T follicular helper cell (primary cell): ENCODE measurements at regions not wholly inside any gene's neighbourhood (a gene's known extent, or its start where the extent isn't known, plus 50 kb on each side); places are given as distances from the start of the nearest gene placed in this dataset.
"Not testable (repeated sequence)": the region's sequence is repeated elsewhere in the genome, so short reads cannot be mapped to it uniquely, and the experiment has no call there.

Experiments
- DNase-seq: peaks from one replicate; pipeline ENCODE4 v3.0.0-alpha.2; 2020; ENCODE audit warnings: low read depth

- no peak for DNase-seq
Observed at GRCh38 chr13:73520566-73521289, 461.9 kb downstream of the KLF5 start.

GRCh38 chr13:73520135-73520534 lies 461.3 kb downstream of the KLF5 start:
- not testable (repeated sequence) for DNase-seq

GRCh38 chr13:73519396-73520116 lies 460.8 kb downstream of the KLF5 start:
- DNase-seq, result no peak

GRCh38 chr13:73517766-73518165 lies 459.0 kb downstream of the KLF5 start:
- DNase-seq, result no peak

GRCh38 chr13:73516731-73517130 lies 457.9 kb downstream of the KLF5 start:
- no peak for DNase-seq

GRCh38 chr13:73514208-73514607 lies 455.4 kb downstream of the KLF5 start:
- DNase-seq, result no peak

- no peak for DNase-seq
Observed at GRCh38 chr13:73513751-73514150, 454.9 kb downstream of the KLF5 start.

- DNase-seq, result no peak
Observed at GRCh38 chr13:73508841-73509240, 450.0 kb downstream of the KLF5 start.

- no peak for DNase-seq
Observed at GRCh38 chr13:73505376-73505890, 446.6 kb downstream of the KLF5 start.

- DNase-seq, result no peak
Observed at GRCh38 chr13:73499695-73500094, 440.9 kb downstream of the KLF5 start.

- no peak for DNase-seq
Observed at GRCh38 chr13:73497430-73497829, 438.6 kb downstream of the KLF5 start.

GRCh38 chr13:73496711-73497110 lies 437.9 kb downstream of the KLF5 start:
- no peak for DNase-seq

- DNase-seq, result no peak
Observed at GRCh38 chr13:73492811-73493210, 434.0 kb downstream of the KLF5 start.

GRCh38 chr13:73482556-73482955 lies 423.8 kb downstream of the KLF5 start:
- no peak for DNase-seq

- no peak for DNase-seq
Observed at GRCh38 chr13:73481886-73482445, 423.2 kb downstream of the KLF5 start.

- no peak for DNase-seq
Observed at GRCh38 chr13:73480779-73481559, 422.2 kb downstream of the KLF5 start.

GRCh38 chr13:73479856-73480255 lies 421.1 kb downstream of the KLF5 start:
- DNase-seq, result no peak

- no peak for DNase-seq
Observed at GRCh38 chr13:73479351-73479750, 420.5 kb downstream of the KLF5 start.

GRCh38 chr13:73477441-73477840 lies 418.6 kb downstream of the KLF5 start:
- no peak for DNase-seq

- no peak for DNase-seq
Observed at GRCh38 chr13:73473016-73473415, 414.2 kb downstream of the KLF5 start.

- DNase-seq, result no peak
Observed at GRCh38 chr13:73467125-73467524, 408.3 kb downstream of the KLF5 start.

GRCh38 chr13:73466561-73466960 lies 407.8 kb downstream of the KLF5 start:
- DNase-seq, result no peak
